NCI-H69 (cell line): ENCODE measurements at regions not wholly inside any gene's neighbourhood (a gene's known extent, or its start where the extent isn't known, plus 50 kb on each side); places are given as distances from the start of the nearest gene placed in this dataset.
"Not testable (repeated sequence)": the region's sequence is repeated elsewhere in the genome, so short reads cannot be mapped to it uniquely, and the experiment has no call there.

Experiments used
- DNase-seq: peaks from one replicate; lab custom pipeline; 2025; lab: John Stamatoyannopoulos, UW

DNA sequence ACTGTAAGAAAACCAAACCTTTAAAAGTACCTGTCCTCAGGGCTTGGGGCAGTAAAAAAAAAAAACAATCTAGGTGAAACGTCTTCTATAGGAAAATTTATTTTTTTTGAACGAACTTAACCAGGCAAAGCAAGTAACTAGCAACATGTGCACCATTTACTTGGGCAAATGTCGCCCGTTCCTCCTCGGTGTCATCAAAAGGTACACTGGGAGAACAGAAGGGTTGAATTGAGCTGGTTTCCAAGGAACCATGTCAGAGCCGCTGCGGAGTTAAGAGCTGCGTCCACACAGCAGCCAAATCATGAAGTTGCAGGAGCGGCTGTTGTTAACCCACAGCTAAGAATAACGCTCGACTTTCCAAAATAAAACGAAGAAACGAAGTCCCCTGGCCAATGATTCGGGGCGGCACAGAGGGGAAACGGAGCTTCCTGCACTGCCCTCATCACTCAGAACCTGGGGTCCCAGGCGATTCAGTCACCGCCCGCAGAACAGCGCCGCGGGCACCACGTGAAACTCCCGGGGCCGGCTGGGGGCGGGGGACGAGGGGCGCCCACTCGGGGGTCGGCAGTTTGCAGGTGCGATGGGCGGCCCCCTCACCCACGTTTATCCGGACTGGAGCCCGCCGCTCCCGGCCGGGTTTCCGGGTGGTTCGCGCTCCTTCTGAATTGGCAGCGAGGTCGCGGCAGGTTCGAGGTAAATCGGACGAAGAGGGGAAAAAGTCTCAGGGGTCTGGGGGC is 53.6 kb upstream of the PLGLB1 start:
- not testable (repeated sequence) for DNase-seq

GRCh38 chr2:87075791-87076252 is 54.2 kb upstream of the PLGLB1 start:
- not testable (repeated sequence) for DNase-seq

DNA sequence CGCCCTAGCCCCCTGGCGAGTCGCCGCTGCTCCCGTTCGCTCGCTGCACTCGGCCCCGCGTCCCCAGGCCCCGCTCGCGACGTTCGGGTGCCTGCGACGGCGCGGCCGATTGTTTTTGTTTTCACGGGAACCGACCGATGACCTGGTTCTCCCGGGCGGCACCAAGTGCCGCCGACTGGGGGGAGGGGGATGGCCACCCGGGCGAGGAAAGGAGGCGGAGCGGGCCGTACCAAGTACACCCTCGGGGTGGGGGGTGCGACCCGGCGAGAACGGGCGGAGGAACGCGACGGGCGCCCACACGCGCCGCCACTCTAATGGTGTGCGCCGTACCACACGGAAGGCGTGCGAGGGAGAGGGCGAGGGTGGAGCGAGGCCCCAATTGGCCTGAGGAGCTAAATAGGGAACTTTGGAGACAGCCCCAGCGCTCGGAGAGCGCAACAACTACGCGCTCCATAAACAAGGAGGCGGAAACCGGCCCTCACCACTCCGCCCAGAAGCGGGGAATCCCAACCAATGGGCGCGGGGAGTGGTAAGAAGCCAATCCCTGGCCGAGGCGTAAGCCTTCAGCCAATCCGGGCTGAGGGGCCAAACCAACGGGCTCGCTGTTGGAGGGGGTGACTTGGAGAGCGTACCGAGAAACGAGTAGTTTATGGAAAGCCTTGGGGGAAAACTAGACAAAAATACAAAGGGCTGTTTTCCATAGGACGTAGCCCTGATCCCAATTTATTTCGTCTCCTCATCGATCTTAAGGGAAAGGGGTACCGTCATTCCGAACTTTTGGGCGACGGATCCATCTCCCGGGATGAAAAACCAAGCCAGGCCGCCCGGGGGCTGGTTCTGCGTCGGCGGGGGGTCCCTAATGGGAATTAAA is 54.8 kb upstream of the PLGLB1 start:
- DNase-seq = not testable (repeated sequence)

DNA sequence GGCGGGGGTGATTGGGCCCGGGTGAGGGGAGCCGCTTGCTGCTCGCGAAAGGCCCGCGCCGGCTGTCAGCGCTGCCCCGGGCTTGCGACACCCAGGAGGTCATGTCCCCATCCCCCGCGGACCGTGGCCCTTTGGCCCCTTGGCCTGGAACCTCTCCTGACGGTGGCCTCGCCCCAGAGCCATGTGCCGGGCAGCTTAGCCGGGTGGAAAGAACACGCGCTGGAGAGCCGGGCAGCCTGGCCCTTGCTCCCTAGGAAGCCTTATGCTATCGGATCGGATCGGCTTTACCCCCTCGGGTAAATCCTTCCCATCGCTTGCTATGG is 55.4 kb upstream of the PLGLB1 start:
- DNase-seq = not testable (repeated sequence)

- DNase-seq = not testable (repeated sequence)
These were observed 60.1 kb upstream of the PLGLB1 start for GRCh38 chr2:87081727-87082126.

GRCh38 chr2:87088079-87088478 is 66.4 kb upstream of the PLGLB1 start:
- DNase-seq = not testable (repeated sequence)

- DNase-seq = not testable (repeated sequence)
These were observed 67.8 kb upstream of the PLGLB1 start for GRCh38 chr2:87089401-87089800.

DNA sequence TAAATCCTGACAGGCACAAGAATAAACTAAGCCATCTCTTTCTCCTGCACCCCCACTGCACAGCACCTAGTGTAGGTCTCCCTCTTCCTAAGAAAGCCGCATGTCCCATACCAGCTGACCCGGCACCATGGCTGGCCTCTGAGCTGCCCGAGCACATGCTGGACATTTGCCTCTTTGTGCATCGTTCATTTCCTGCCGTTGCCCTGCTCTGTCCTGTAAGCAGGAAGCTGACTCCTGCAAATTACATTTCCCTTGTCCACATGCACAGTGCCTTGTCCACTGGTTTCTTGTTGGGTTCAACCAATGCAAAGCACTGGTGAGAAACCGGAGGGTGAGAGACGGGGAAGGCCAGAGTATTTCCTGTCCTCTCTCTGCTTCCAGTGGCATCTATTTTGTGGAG is 71.6 kb upstream of the PLGLB1 start:
- not testable (repeated sequence) for DNase-seq

GRCh38 chr2:87093937-87094529 is 72.4 kb upstream of the PLGLB1 start:
- DNase-seq = peak; percentile 30

DNA sequence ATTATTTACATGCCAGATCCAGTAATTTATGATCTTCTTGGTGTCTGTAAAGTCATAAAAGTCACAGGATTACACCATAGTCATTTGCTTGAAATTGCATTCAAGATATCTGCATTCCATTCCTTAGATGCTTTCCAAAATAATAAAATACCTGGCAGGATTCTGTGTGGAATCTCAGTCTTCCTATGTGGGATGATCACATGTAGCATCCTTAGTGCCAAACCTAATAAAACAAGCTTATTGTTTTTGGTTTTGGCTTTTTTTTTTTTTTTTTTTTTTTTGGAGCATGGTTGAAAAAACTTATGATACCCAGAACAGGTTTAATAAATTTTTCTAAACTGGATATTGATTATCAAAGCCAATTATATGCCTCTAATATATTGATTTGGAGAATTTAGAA is 74.2 kb upstream of the PLGLB1 start:
- DNase-seq = not testable (repeated sequence)

GRCh38 chr2:87128761-87129553 is 107.3 kb upstream of the PLGLB1 start:
- not testable (repeated sequence) for DNase-seq

- DNase-seq = not testable (repeated sequence)
These were observed 110.9 kb upstream of the PLGLB1 start for GRCh38 chr2:87132577-87132976.

- not testable (repeated sequence) for DNase-seq
These were observed 130.3 kb upstream of the PLGLB1 start for GRCh38 chr2:87151835-87152493.

GRCh38 chr2:87174454-87174853 is 152.8 kb upstream of the PLGLB1 start:
- DNase-seq = not testable (repeated sequence)

DNA sequence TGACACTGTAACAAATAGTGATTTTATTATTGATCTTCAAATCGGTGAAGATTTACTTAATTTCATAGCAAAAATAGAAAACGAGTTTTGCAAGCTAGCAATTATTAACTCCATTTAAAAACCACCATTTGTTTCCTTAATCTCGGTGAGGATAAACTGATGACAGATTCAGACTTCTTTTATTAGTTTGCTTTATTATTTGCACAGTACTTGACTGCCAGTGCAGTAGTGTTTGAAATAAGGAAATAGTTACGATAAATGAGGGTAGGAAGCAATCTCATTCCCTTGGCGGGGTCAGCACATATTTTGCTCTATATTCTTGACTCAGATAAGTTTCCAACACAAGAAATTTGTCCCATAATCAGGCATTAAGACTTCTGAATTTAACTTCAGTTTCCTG is 161.7 kb upstream of the PLGLB1 start:
- not testable (repeated sequence) for DNase-seq

GRCh38 chr2:87184260-87184659 is 162.6 kb upstream of the PLGLB1 start:
- DNase-seq = not testable (repeated sequence)

DNA sequence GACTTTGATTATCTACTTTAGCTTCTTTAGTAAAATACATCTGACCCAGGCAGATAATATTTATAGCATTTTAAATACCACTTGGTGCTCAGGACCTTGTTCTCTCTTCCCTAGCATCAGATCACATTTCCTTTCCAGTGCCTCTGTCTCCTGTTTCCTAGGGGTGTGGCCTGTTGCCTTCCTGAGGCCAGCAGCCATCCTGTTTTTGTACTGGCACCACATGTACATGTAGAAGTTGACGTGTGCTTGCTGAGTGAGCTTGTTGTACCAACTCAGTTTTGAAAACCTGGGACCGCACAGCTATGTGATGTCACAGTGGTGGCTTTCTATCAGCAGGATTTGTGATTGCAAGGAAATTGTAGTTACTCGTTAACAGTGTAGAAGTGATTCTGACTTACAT is 167.6 kb upstream of the PLGLB1 start:
- not testable (repeated sequence) for DNase-seq

GRCh38 chr2:87193336-87193735 is 171.7 kb upstream of the PLGLB1 start:
- DNase-seq = not testable (repeated sequence)

DNA sequence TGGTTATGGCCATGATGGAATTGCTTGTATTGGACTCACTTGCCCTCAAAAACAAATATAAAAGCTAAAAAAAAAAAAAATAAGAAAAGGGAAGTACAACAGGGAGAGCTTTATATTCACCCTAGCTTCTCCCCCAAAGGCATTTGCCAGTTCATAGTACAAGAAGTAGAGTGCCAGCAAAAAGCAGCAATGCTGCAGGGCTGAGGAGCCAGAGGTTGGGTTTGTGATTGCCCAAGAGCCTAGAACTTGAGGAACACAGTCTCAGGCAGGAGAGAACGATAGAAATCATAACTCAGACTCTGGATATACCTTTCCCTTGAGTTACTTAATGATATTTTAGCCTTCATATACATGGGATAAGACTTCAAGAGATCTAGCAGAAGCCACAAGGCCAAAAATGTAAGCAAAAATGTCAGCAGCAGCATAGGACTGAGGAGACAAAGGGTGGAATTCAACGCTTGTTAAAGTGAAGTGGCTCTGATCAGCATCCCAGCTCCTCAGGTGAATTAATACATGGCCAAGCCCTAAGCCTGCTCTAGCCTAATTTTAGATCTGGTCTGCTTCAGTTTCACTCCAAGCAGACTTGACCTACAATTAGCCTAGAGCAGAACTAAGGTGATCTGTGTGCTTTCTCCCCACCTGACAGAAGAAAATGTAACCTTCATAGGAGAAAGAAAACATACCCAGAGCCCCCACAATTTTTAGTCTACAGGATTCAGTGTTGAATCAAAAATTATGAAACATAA is 172.8 kb upstream of the PLGLB1 start:
- not testable (repeated sequence) for DNase-seq

DNA sequence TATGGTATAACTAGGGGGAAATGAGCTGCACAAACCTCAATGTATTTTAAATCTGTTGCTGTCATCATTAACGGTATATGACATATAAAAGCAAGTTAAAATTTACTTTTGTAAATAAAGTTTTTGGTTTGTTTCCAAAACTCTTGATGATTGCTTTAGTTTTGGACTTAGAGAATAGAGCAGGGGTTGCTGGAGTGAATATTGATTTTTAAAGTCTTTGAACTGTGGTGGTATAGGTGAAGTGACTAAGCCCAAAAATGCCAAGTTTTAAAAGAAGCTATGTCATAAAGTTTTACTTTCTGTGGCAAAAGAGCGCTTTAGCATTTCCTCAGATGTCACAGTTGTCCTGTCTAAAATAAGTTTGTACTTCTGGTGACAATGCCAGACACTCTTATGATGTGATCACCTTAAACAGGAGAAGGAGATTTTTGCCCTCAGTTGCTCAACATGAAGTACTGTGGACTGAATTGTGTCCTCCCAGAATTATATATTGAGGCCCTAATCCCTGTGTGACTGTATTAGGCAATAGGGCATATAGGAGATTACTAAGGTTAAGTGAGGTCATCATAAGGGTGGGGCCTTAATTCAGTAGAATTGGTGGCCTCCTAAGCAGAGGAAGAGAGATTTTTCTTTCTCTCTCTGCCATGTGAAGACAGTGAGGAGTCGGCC is 175.2 kb upstream of the PLGLB1 start:
- DNase-seq = not testable (repeated sequence)
